Transverse colon (tissue), 4 donors: ENCODE measurements at regions not wholly inside any gene's neighbourhood (a gene's known extent, or its start where the extent isn't known, plus 50 kb on each side); places are given as distances from the start of the nearest gene placed in this dataset.

ENCODE experiments used
- DNase-seq: peaks from one replicate; pipeline ENCODE4 v3.0.0-alpha.2; 2019
- H3K27ac ChIP-seq, 4 donors: fragments of 200-600 bp; sonication (generic); 2 replicates each; pipeline ENCODE4 v1.5.1; 2016 to 2018; ENCODE audit warnings: inconsistent platforms in 4 of 4
- H3K27me3 ChIP-seq: fragments of 200-600 bp; sonication (generic); 2 replicates; pipeline ENCODE4 v1.5.1; 2017; ENCODE audit warnings: inconsistent platforms
- H3K36me3 ChIP-seq, 4 donors: fragments of 200-600 bp; sonication (generic); 2 replicates each; pipeline ENCODE4 v1.5.1; 2017 to 2019; ENCODE audit warnings: inconsistent platforms in 4 of 4
- H3K4me1 ChIP-seq, 4 donors: fragments of 200-600 bp; sonication (generic); 2 replicates each; pipeline ENCODE4 v1.5.1; 2017 to 2020; ENCODE audit warnings: inconsistent platforms in 4 of 4
- H3K4me3 ChIP-seq, 4 donors: fragments of 200-600 bp; sonication (generic); 1 replicate in 1 of 4; 2 replicates in 3 of 4; pipeline versions ENCODE4 v1.5.1 to v1.6.1; 2017 to 2019; ENCODE audit warnings: inconsistent platforms in 4 of 4
- H3K9me3 ChIP-seq, 2 donors: fragments of 200-600 bp; sonication (generic); 2 replicates each; pipeline ENCODE4 v1.5.1; 2017 to 2019; ENCODE audit warnings: inconsistent platforms in 2 of 2
- EP300 ChIP-seq: sonication (generic); formaldehyde crosslinking; IDR thresholded peaks from one replicate; pipeline ENCODE4 v1.6.1; 2017; ENCODE audit warnings: antibody characterized with exemption, low read depth
- POLR2A ChIP-seq: fragments of 450-650 bp; IDR thresholded peaks from one replicate; pipeline ENCODE4 v1.6.1; 2016; ENCODE audit warnings: antibody characterized with exemption, mild to moderate bottlenecking, moderate library complexity
- POLR2AphosphoS5 ChIP-seq, 3 donors: sonication (generic); formaldehyde crosslinking; IDR thresholded peaks; one replicate each; pipeline ENCODE4 v1.6.1; 2016; ENCODE audit warnings: antibody characterized with exemption in 3 of 3
- WGBS, 2 donors: methylation state at CpG; one replicate each; pipeline ENCODE4 v1.1.5; 2018; ENCODE audit warnings: low coverage in 1 of 2; 5-methylcytosine and 5-hydroxymethylcytosine counted together
- in situ Hi-C, 4 donors: fragments of 200-750 bp; cut with MboI; loops; one replicate each; pipeline versions ENCODE4 v1.15.0 to v1.15.1; 2017; ENCODE audit warnings: low sequenced_read_pairs in 3 of 4, low pct_ligation_motif_present in 1 of 4, low pct_unique_long_range_greater_than_20kb in 1 of 4
- intact Hi-C: fragments of 100-400 bp; cut with DNase I; formaldehyde crosslinking; loops from one replicate; pipeline ENCODE4 v1.15.1; 2023; ENCODE audit warnings: low total_unique reads
- TF ChIP-seq, protein P1 (sequence below), 5 experiments: fragments of 200-600 bp in 3 of 5; fragments of 450-650 bp in 2 of 5; sonication (generic) in 3 of 5; IDR thresholded peaks; 1 replicate in 2 of 5; 2 replicates in 3 of 5; pipeline ENCODE4 v1.5.1; 2016 to 2017; ENCODE audit warnings: antibody characterized with exemption in 5 of 5, inconsistent platforms in 3 of 5, mild to moderate bottlenecking in 2 of 5, moderate library complexity in 1 of 5

DNA sequence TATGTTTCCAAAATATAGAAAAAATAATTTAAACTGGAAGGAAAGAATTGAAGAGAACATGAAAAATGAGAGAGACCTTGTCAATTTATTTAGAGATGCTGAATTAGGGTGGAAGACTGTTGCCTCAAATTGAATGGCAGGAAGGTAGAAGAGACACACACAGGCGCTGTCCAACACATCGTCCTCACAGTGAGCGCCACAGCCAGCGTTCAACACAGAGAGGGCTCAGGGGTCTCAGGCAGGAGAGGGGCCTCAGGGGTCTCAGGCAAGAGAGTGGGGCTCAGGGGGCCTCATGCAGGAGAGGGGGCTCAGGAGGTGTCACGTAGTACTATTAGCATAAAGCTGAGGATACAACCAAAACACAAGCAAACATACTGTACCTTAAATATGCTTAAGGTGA is 65.7 kb downstream of the TMEM18 start:
- TF ChIP-seq EP300 (no peak), POLR2A (no peak), POLR2AphosphoS5 (IDR thresholded peaks at IDR 0.05) (no peak)
- TF ChIP-seq, protein P1, sequence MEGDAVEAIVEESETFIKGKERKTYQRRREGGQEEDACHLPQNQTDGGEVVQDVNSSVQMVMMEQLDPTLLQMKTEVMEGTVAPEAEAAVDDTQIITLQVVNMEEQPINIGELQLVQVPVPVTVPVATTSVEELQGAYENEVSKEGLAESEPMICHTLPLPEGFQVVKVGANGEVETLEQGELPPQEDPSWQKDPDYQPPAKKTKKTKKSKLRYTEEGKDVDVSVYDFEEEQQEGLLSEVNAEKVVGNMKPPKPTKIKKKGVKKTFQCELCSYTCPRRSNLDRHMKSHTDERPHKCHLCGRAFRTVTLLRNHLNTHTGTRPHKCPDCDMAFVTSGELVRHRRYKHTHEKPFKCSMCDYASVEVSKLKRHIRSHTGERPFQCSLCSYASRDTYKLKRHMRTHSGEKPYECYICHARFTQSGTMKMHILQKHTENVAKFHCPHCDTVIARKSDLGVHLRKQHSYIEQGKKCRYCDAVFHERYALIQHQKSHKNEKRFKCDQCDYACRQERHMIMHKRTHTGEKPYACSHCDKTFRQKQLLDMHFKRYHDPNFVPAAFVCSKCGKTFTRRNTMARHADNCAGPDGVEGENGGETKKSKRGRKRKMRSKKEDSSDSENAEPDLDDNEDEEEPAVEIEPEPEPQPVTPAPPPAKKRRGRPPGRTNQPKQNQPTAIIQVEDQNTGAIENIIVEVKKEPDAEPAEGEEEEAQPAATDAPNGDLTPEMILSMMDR (IDR thresholded peaks at IDR 0.05), result no peak
- 70 to 72% methylated on average over 4 to 5 of the region's 5 CpGs for WGBS, 2 donors
- intact Hi-C loops, result no loop called here
- Histone ChIP-seq H3K4me1 (no peaks in the 10 kb centered on the region), H3K4me3 (no peak overlapping the region), H3K36me3 (no peaks in the 10 kb centered on the region), H3K27me3 (no peaks in the 10 kb centered on the region), H3K27ac (no peak overlapping the region), H3K9me3 (no peaks in the 10 kb centered on the region)
- in situ Hi-C loops, result no loop called here
- no peak for DNase-seq

DNA sequence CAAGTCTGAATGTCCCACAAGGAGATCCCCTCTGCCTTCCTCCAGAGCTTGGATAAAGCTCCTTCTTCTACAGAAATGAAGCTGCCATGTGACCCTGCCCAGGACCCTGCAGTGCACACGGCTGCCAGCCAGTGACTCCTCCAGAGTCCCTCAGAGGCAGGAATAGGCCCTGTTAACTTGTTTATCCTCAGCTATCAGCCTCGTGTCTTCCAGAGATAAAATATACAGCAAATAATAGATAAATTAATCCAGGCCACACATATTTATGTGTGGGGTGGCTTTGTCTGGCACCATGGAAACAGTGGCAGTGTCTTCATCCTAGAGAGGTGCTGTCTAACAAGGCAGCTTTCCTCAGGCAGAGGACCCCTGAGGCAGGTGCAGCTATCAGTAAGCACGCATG is 66.7 kb downstream of the TMEM18 start:
- intact Hi-C loops, result no loop called here
- WGBS, 2 donors, result 74 to 100% methylated on average over 1 to 3 of the region's 3 CpGs
- no peaks in the 10 kb centered on the region for H3K27me3 ChIP-seq
- H3K4me1 ChIP-seq, result no peaks in the 10 kb centered on the region
- DNase-seq, result no peak
- H3K27ac ChIP-seq, result no peak overlapping the region
- no peaks in the 10 kb centered on the region for H3K9me3 ChIP-seq
- H3K36me3 ChIP-seq, result no peaks in the 10 kb centered on the region
- TF ChIP-seq, protein P1 (IDR thresholded peaks at IDR 0.05), result no peak
- no peak for TF ChIP-seq EP300
- no peak for TF ChIP-seq POLR2AphosphoS5 (IDR thresholded peaks at IDR 0.05)
- no peak for TF ChIP-seq POLR2A
- H3K4me3 ChIP-seq, result no peak overlapping the region
- in situ Hi-C loops, result no loop called here

DNA sequence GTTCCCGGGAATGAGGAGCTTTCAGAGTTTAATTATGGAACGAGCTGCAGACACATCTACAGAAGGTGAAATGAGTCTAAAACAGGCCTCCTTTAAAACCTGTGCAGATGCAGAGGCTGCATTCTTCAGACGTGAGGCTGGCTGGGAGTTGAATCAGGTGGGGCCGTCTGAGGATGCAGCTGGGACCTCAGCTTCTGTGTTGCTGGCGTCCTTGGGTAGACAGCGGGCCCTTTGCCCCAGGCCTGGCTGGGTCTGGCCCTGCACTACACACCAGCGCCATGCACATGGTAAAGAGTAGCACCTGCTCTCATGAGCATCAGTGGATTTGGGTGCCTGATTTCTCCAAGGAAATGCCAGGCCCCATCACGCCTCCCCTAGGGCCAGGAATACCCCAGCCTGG is 67.3 kb downstream of the TMEM18 start:
- in situ Hi-C loops (no loop called here), intact Hi-C loops (no loop called here)
- TF ChIP-seq POLR2A (no peak), EP300 (no peak)
- TF ChIP-seq, protein P1 (IDR thresholded peaks at IDR 0.05), result no peak
- Histone ChIP-seq H3K27ac (no peak overlapping the region), H3K4me3 (no peak overlapping the region), H3K27me3 (no peaks in the 10 kb centered on the region), H3K9me3 (no peaks in the 10 kb centered on the region), H3K4me1 (no peaks in the 10 kb centered on the region), H3K36me3 (no peaks in the 10 kb centered on the region)
- no peak for DNase-seq
- 75% methylated on average over 8 of the region's 8 CpGs; no CpG with 5 or more reads in 1 of the 2 donors for WGBS, 2 donors

DNA sequence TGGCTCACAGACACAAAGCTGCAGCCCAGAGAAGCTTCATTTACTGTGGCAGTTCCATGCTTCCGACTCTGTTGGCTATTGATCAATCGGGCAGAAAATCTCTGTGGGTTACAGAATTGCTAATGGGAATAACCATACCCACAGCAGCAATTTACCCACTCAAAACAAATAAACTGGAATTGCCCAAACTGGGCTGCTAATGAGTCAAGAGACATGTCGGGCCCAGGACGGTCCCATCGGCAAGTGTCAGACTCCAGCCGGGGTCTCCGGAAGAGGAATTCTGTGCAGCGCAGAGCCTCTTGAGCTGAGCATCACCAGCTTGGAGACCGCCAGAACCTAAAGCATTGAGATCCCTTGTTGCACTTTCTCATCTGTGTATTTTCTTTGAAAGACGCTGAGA is 67.8 kb downstream of the TMEM18 start:
- WGBS, 2 donors, result 93 to 100% methylated on average over 1 to 10 of the region's 10 CpGs
- H3K36me3 ChIP-seq, result no peaks in the 10 kb centered on the region
- in situ Hi-C loops, result no loop called here
- no peak overlapping the region for H3K27ac ChIP-seq
- no peak for DNase-seq
- no peak overlapping the region for H3K4me3 ChIP-seq
- no peaks in the 10 kb centered on the region for H3K27me3 ChIP-seq
- H3K4me1 ChIP-seq, result no peaks in the 10 kb centered on the region
- no peaks in the 10 kb centered on the region for H3K9me3 ChIP-seq
- intact Hi-C loops, result no loop called here
- no peak for TF ChIP-seq POLR2A
- no peak for TF ChIP-seq POLR2AphosphoS5 (IDR thresholded peaks at IDR 0.05)
- TF ChIP-seq, protein P1 (IDR thresholded peaks at IDR 0.05), result no peak
